Left renal cortex interstitium (tissue), 4 donors: ENCODE measurements at regions not wholly inside any gene's neighbourhood (a gene's known extent, or its start where the extent isn't known, plus 50 kb on each side); places are given as distances from the start of the nearest gene placed in this dataset.
"Not testable (repeated sequence)": the region's sequence is repeated elsewhere in the genome, so short reads cannot be mapped to it uniquely, and the experiment has no call there.

Experiments
- DNase-seq, 4 donors: peaks; one replicate each; pipeline ENCODE4 v3.0.0-alpha.2; 2013; ENCODE audit warnings: low read depth in 4 of 4, low spot score in 2 of 4, missing footprints in 1 of 4

GRCh38 chr3:75237053-75237452 is 427.1 kb upstream of the FRG2C start:
- no peak for DNase-seq

GRCh38 chr3:75237477-75237876 is 426.7 kb upstream of the FRG2C start:
- no peak for DNase-seq

GRCh38 chr3:75241226-75241962 is 422.7 kb upstream of the FRG2C start:
- DNase-seq = not testable (repeated sequence)

- DNase-seq = no peak
Measured at GRCh38 chr3:75242012-75242735, 422.0 kb upstream of the FRG2C start.

GRCh38 chr3:75248974-75249373 is 415.2 kb upstream of the FRG2C start:
- no peak for DNase-seq

- DNase-seq = no peak
Measured at GRCh38 chr3:75254685-75255084, 409.4 kb upstream of the FRG2C start.

- not testable (repeated sequence) for DNase-seq
Measured at GRCh38 chr3:75258825-75259683, 405.1 kb upstream of the FRG2C start.

- DNase-seq = not testable (repeated sequence)
Measured at GRCh38 chr3:75260975-75261374, 403.2 kb upstream of the FRG2C start.

- no peak for DNase-seq
Measured at GRCh38 chr3:75262661-75263060, 401.5 kb upstream of the FRG2C start.

GRCh38 chr3:75265897-75266296 is 398.2 kb upstream of the FRG2C start:
- no peak for DNase-seq

GRCh38 chr3:75268576-75268975 is 395.6 kb upstream of the FRG2C start:
- DNase-seq = not testable (repeated sequence)

- not testable (repeated sequence) for DNase-seq
Measured at GRCh38 chr3:75272237-75272636, 391.9 kb upstream of the FRG2C start.

GRCh38 chr3:75272691-75273090 is 391.4 kb upstream of the FRG2C start:
- DNase-seq = no peak

GRCh38 chr3:75285531-75286148 is 378.5 kb upstream of the FRG2C start:
- not testable (repeated sequence) for DNase-seq

- not testable (repeated sequence) for DNase-seq
Measured at GRCh38 chr3:75288972-75289574, 375.1 kb upstream of the FRG2C start.

- DNase-seq = peak in 1 of 4 donors; percentile 7
Measured at GRCh38 chr3:75294124-75294523, 370.0 kb upstream of the FRG2C start.

GRCh38 chr3:75295013-75295412 is 369.1 kb upstream of the FRG2C start:
- no peak for DNase-seq

- no peak for DNase-seq
Measured at GRCh38 chr3:75296858-75297257, 367.3 kb upstream of the FRG2C start.

GRCh38 chr3:75300606-75301005 is 363.5 kb upstream of the FRG2C start:
- no peak for DNase-seq

GRCh38 chr3:75301050-75301449 is 363.1 kb upstream of the FRG2C start:
- not testable (repeated sequence) for DNase-seq
